HG02763 (cell line): ENCODE measurements at regions not wholly inside any gene's neighbourhood (a gene's known extent, or its start where the extent isn't known, plus 50 kb on each side); places are given as distances from the start of the nearest gene placed in this dataset.

ENCODE experiments used
- ATAC-seq: cut with Tn5 transposase; IDR thresholded peaks from one replicate; pipeline ENCODE4 v1.9.1; 2021; ENCODE audit warnings: mild to moderate bottlenecking, moderate library complexity; ENCODE audit not compliant: unreplicated experiment

DNA sequence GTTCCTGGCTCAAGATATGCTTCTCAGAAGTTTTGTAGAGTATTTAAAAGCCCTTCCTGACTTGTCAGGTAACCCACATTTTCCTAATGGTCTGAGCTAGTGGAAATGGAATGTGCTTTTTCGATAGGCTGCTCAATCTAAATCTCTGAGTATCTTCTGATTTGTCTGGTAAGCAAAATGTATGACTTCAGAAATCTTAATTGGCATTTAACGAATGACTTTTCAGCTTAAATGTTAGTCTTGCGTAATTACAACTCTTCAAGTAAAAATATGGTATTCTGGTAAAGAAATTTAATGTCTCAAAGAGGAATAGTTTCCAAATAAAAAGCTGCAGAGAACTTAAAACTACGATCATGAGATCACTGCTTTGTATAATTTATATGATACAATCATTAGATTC, 379.1 kb downstream of the ANKRD50 start:
- ATAC-seq, result no peak

DNA sequence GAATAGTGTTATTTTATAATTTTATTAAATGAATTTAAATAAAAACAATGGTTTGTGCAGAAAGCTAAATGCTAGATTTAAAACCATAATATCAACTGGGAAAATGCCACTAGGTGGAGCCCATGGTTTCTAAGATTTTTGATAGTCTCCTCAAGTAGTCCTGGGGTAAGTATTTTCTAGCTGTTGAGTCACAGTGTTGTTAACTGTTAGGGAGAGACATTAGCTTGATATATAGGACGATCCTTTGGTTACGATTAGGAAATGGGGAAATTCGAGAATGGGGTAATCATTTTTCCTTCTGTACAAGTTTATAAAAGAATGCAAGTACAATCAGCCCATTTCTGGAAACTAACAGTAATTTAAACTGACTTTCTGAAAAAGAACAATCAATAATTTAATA, 378.4 kb downstream of the ANKRD50 start:
- no peak for ATAC-seq

GRCh38 chr4:124337874-124338273, 374.7 kb downstream of the ANKRD50 start:
- no peak for ATAC-seq

DNA sequence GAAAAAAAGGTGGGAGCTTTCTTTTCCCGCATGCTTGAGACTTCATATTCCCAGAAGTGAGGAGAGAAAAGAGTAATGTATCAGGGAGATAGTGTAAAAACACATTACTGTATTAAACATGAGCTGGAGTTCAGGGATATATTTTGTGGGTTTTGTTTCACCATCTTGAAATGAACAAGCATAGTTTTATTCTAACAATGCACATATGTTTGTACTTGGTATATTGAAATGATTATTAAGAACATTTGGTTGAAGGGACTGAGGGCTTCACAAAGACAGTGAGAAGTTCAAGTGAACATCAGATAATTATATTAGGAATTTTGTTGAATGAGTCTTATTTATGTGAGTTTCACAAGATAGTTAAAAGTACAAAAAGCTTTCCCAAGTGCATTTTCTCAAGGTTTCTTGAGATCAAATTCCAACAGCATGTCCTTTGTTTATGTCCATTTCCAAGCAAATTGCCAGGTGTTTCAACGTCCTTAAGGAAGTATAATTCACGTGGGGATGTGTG, 368.8 kb downstream of the ANKRD50 start:
- ATAC-seq, result no peak

DNA sequence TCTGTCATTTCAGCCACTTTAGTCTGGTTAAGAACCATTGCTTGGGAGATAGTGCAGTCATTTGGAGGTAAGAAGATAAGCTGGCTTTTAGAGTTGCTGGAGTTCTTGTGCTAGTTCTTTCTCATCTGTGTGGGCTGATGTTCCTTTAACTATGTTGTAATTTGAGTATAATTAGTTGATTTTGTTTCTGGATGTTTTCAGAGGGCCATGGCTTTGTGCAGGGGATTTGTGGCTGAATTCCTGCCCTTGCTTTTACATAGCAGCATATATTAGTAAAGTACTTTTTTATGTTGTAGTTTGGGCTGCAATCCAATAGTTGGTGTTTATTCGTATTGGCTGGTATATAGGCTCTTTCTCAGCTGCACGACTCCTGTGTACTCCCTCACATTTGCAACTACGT, 339.6 kb downstream of the ANKRD50 start:
- no peak for ATAC-seq

DNA sequence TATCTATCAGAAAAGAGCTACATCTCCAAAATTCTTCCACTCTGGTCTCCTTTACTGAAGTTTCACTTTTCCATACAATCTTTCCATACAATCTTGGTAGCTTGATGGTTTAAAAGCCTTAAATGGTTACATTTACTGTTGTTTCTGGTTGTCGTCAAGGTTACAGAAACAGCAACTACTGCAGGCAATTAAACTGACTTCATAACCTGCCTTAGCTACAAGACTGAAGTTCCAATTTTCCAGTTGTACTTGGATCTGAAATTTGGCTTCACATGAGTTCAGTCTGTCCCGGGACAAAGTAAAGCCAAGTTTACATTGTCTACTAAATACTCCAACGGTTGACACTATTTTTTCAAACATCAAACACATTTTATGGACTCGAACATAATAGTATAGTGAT, 326.4 kb downstream of the ANKRD50 start:
- ATAC-seq, result no peak

DNA sequence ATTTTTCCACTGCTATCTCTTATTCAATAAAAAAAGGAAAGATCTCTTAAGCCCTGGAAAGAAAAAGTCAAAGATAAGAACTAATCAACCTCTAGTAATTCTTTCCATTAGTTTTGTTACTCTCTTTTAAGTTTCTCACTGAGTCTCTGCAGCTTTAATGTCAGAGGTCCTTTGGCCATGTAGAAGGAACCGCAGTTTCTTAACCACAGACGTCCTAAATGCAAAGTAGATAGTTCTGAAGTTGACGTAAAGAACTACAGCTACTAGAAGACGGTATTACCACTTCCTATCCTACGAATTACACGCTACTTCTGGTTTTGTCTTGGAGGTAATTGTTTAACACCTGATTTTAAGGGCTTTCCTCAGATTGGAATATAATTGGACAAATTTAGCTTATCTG, 325.9 kb downstream of the ANKRD50 start:
- no peak for ATAC-seq

DNA sequence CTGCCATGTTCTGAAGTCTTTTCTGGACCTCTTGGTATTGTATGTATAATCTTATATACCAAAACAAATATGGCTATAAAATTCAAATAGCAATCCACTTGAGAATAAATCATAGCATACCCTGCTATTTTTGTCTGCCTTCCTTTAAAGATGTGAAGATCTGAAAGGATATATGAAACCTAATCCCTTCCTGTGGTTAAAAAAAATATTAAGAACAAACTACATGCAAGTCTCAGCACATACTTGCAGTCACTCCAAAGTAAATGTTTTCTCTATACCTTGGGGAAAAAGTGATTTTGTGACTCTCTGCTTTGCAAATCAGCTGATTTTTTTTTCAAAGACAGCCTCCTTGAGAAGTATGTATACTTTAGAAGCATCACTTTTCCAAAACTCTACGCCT, 322.9 kb downstream of the ANKRD50 start:
- ATAC-seq, result no peak

GRCh38 chr4:124390861-124391260, 321.7 kb downstream of the ANKRD50 start:
- ATAC-seq, result no peak

DNA sequence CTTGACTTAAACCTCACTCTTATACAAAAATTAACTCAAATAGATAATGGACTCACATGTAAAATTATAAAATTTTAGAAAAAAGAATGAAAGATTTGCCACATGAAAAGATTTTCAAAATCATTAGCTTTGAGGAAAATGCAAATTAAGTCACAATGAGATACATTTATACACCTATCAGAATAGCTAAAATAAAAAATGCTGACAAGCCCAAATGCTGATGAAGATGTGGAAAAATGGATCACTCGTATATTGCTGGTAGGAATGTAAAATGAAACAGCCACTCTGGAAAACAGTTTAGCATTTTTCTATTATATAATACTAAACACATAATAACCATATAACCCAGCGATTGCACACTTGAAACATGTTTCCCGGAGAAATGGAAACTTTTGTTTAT, 316.2 kb downstream of the ANKRD50 start:
- no peak for ATAC-seq

DNA sequence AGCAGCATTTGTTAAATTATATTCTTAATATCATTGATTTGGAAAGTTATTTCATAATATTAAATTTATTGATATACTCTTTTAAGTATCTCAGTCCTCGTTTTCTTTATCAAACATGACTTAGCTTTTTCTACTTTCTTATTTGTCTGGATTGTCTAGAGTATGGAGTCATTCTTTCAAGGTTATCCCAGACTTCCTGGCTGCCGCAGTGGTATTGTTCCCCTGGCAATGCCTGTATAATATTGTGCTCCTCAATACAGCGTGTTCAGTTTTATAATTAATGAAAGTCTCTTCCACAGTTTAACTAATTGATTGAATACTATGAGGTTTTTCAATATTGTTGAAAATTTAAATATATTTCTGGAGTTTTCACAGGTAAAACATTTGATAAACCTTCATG, 310.9 kb downstream of the ANKRD50 start:
- no peak for ATAC-seq

DNA sequence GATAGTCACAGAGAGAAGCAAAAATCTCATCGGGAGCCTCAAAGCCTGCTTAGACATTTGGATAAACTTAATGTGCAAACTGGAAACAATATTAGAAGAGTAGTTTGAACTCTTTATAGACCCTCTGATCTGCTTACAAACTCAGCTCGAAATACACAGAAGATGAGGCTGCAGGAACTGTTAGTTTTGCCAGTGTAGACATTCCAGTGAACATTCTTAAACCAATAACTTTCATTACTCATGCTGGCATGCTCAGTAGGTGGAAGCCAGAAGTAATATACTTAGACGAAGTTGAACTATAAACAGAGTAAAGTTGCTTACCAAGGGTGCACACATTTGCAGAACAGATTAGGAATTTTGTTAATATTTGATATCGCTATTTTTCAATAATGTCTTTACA, 303.5 kb downstream of the ANKRD50 start:
- no peak for ATAC-seq

- ATAC-seq, result no peak
Observed at GRCh38 chr4:124414276-124415040, 298.1 kb downstream of the ANKRD50 start.

GRCh38 chr4:124415146-124415545, 297.4 kb downstream of the ANKRD50 start:
- no peak for ATAC-seq

- no peak for ATAC-seq
Observed at GRCh38 chr4:124417371-124417770, 295.2 kb downstream of the ANKRD50 start.

GRCh38 chr4:124420166-124420695, 292.3 kb downstream of the ANKRD50 start:
- no peak for ATAC-seq

GRCh38 chr4:124423160-124423559, 289.4 kb downstream of the ANKRD50 start:
- no peak for ATAC-seq

GRCh38 chr4:124426279-124426678, 286.3 kb downstream of the ANKRD50 start:
- ATAC-seq, result no peak

DNA sequence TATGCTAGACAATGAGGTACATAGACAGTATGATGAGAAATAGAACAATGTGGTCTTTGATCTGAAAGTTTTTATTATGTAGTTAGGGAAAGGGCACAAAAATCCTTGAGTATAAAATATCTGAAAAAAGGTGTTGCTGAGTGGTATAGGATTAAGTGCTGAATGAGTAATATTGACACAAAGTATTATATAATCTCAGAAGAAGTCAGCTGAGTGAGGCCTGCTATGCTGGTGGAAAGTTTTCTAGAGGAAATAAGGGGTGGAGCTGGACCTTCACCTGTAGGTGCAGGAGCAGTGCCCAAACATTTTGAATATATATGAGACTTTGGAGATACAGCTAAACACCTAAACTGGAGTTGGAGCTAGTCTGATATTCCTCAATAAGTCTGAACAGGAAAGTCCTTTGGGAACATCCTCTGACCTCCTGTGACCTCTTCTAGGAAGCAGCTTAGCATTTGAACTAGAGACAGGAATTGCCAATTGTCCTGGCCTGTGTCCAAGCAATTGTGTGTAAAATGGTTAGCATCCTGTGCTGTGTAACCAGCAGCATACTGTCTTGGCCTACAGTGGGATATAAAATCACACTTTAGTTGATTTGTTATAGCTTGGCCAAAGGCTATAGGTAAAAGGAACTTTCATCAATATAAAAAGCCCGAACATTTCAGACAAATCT, 285.3 kb downstream of the ANKRD50 start:
- no peak for ATAC-seq

GRCh38 chr4:124428648-124429047, 283.9 kb downstream of the ANKRD50 start:
- ATAC-seq, result no peak

DNA sequence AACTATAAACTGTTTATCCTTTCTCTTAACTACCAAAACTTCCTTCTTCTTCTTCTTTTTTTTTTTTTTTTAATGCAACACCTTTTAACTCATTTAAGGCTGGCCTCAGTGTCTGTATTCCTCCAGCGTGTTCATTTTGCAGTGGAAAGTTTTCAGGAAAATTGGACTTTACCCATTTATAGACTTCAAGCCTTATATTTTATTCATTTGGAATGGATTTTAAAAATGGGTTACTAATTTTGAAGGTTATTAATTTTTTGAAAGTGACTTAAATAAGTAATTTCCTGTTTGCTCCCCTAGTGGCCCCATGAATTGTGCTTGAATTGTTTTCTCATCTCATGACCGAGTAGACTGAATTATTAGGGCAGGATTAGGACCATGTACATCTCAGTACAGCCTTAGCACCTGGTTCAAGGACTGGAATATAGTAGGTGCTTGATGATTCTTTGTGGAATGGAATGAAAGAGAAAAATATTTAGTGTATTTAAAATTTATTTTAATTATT, 282.7 kb downstream of the ANKRD50 start:
- no peak for ATAC-seq

DNA sequence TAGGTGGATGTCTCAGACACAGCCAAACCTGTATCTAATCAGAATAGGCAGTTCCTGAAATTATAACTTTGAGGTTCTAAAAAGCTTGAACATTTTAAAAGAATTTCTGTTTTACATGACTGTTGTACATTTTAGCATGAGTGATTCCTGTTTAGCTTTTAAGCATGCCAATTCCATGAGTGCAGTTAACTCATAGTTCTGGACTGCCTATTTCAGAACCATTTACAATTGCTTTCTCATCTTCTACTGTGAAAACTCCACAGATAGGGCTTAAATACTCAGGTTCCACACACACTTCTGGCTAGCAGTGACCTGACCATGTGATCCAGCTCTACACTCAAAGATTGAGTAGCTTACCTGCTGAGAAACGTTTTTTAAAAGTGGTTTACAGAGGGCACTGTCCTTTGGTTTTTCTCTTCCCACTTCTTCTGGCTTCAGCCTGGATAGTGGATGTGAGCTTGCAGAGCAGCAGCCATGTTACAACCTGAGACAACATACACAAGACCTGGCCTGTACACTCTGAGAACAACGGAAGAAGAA, 280.8 kb downstream of the ANKRD50 start:
- no peak for ATAC-seq
